GM23248 (cell line): ENCODE measurements at regions not wholly inside any gene's neighbourhood (a gene's known extent, or its start where the extent isn't known, plus 50 kb on each side); places are given as distances from the start of the nearest gene placed in this dataset.

Experiments used
- DNase-seq: peaks from one replicate; pipeline ENCODE4 v3.0.0-alpha.2; 2015
- H2AFZ ChIP-seq: fragments of 200-600 bp; sonication (generic); 2 replicates; pipeline ENCODE4 v1.6.1; 2016; ENCODE audit warnings: antibody characterized with exemption
- H3F3A ChIP-seq: fragments of 200-600 bp; sonication (generic); 2 replicates; pipeline ENCODE4 v1.6.1; 2016; ENCODE audit warnings: mild to moderate bottlenecking, antibody characterized with exemption, mixed run types; ENCODE audit not compliant: insufficient read depth
- H3K27ac ChIP-seq: fragments of 200-600 bp; sonication (generic); 2 replicates; pipeline ENCODE4 v1.5.1; 2016; ENCODE audit warnings: mild to moderate bottlenecking
- H3K27me3 ChIP-seq: fragments of 200-600 bp; sonication (generic); replicated peaks from 2 replicates; pipeline ENCODE4 v1.6.1; 2016; ENCODE audit warnings: mild to moderate bottlenecking; ENCODE audit not compliant: insufficient read depth
- H3K36me3 ChIP-seq: fragments of 200-600 bp; sonication (generic); 2 replicates; pipeline ENCODE4 v1.6.1; 2016; ENCODE audit warnings: low read depth, mild to moderate bottlenecking
- H3K4me1 ChIP-seq: fragments of 200-600 bp; sonication (generic); 2 replicates; pipeline ENCODE4 v1.6.1; 2016; ENCODE audit warnings: mild to moderate bottlenecking; ENCODE audit not compliant: insufficient read depth
- H3K4me2 ChIP-seq: fragments of 200-600 bp; sonication (generic); one replicate; pipeline ENCODE4 v1.6.1; 2016; ENCODE audit warnings: mild to moderate bottlenecking; ENCODE audit not compliant: unreplicated experiment
- H3K4me3 ChIP-seq: fragments of 200-600 bp; sonication (generic); 2 replicates; pipeline ENCODE4 v1.5.1; 2016; ENCODE audit warnings: mild to moderate bottlenecking
- H3K79me2 ChIP-seq: fragments of 200-600 bp; sonication (generic); 2 replicates; pipeline ENCODE4 v1.6.1; 2016; ENCODE audit warnings: mild to moderate bottlenecking; ENCODE audit not compliant: insufficient read depth
- H3K9ac ChIP-seq: fragments of 200-600 bp; sonication (generic); 2 replicates; pipeline ENCODE4 v1.6.1; 2016; ENCODE audit warnings: mild to moderate bottlenecking
- H3K9me2 ChIP-seq: fragments of 200-600 bp; sonication (generic); 2 replicates; pipeline ENCODE4 v1.6.1; 2016; ENCODE audit warnings: mixed run types, mild to moderate bottlenecking, moderate library complexity; ENCODE audit not compliant: insufficient read depth
- H3K9me3 ChIP-seq: fragments of 200-600 bp; sonication (generic); one replicate; pipeline ENCODE4 v1.6.1; 2017; ENCODE audit warnings: low read depth
- H4K20me1 ChIP-seq: fragments of 200-600 bp; sonication (generic); 2 replicates; pipeline ENCODE4 v1.6.0; 2016; ENCODE audit not compliant: insufficient read depth
- EZH2 ChIP-seq: fragments of 200-600 bp; sonication (generic); IDR thresholded peaks from 2 replicates; pipeline ENCODE4 v1.6.1; 2018; ENCODE audit warnings: antibody characterized with exemption, mild to moderate bottlenecking; ENCODE audit not compliant: insufficient read depth, poor library complexity, severe bottlenecking
- EZH2phosphoT487 ChIP-seq: fragments of 200-600 bp; sonication (generic); IDR thresholded peaks from 2 replicates; pipeline ENCODE4 v1.6.1; 2018; ENCODE audit warnings: antibody characterized with exemption, moderate library complexity, mild to moderate bottlenecking, low read depth; ENCODE audit not compliant: insufficient read depth
- WGBS, 2 experiments: methylation state at CpG; one replicate each; pipeline ENCODE4 v1.1.6; 2015 to 2017; ENCODE audit warnings: low lambda C conversion rate in 2 of 2, low coverage in 1 of 2; ENCODE audit errors: missing lambda C conversion rate in 2 of 2; 5-methylcytosine and 5-hydroxymethylcytosine counted together
- in situ Hi-C: fragments of 300-500 bp; cut with MboI; formaldehyde crosslinking; loops from 2 replicates; pipeline ENCODE4 v1.15.0; 2020

DNA sequence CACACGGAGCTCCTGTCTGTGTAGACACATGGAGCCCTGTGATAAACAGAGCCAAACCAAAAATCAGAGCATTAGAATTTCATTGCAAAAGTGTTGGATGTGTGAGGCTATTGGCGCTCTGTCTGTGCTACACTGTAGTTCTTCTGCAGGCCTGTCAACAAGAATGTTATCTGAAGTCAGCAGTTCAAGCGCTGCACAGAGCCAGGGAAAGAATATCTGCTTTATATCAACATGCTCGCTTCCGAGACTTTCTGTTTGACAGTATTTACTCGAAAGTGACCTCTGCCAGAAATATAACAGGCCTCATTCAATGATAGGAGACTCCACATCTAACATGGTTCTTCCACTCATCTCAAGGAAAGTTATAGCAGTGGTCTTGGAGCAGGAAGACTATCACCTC is 118.3 kb downstream of the CCER1 start:
- WGBS, 2 experiments: 56 to 70% methylated on average over 6 of the region's 6 CpGs

DNA sequence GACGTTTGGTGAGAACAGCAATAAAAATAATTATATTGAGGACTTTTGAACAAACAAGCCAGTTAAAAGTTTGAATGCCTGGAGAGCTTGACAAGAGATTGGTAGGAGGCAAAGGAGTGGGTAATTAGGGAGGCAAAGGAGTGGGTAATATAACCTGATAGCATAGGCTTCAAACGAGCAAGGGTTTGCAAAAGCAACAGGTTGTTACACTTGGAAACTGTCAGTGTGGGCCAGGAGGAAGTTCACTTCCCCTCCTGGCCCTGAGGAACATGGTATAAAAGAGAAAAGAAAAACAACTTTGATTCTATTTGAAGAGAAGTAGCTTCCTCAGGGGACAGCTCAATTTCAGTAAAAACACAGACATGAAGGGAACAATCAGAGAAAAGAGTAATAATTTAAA is 121.7 kb downstream of the CCER1 start:
- no peaks in the 10 kb centered on the region for H3K4me1 ChIP-seq
- in situ Hi-C loops: no loop called here
- no peaks in the 10 kb centered on the region for H3K79me2 ChIP-seq
- no peaks in the 10 kb centered on the region for H3K36me3 ChIP-seq
- no peak overlapping the region for H3K27ac ChIP-seq
- no peaks in the 10 kb centered on the region for H3K9me3 ChIP-seq
- no peak overlapping the region for H3K4me3 ChIP-seq
- 48 to 50% methylated on average over 2 of the region's 2 CpGs for whole genome bisulfite sequencing, 2 experiments
- H3K9me2 ChIP-seq: peaks cover 2% of the 10 kb centered on the region; the same call in 1 of the 2 replicates
- H3F3A ChIP-seq: no peaks in the 10 kb centered on the region
- TF ChIP-seq EZH2: no peak
- no peak for TF ChIP-seq EZH2phosphoT487
- H3K4me2 ChIP-seq: no peak overlapping the region
- DNase-seq: no peak
- H4K20me1 ChIP-seq: no peaks in the 10 kb centered on the region
- no peak overlapping the region for H2AFZ ChIP-seq
- no peak overlapping the region for H3K9ac ChIP-seq
- H3K27me3 ChIP-seq: no peaks in the 10 kb centered on the region

More for the DNA sequence above, 118.3 kb downstream of the CCER1 start:
- Histone ChIP-seq H4K20me1 (no peaks in the 10 kb centered on the region), H3K4me3 (no peak overlapping the region), H3K9me2 (no peaks in the 10 kb centered on the region), H3K27ac (no peak overlapping the region), H3K9ac (no peak overlapping the region), H3K9me3 (no peaks in the 10 kb centered on the region), H2AFZ (no peak overlapping the region), H3F3A (no peaks in the 10 kb centered on the region), H3K27me3 (no peaks in the 10 kb centered on the region), H3K4me2 (no peak overlapping the region), H3K79me2 (no peaks in the 10 kb centered on the region), H3K4me1 (no peaks in the 10 kb centered on the region), H3K36me3 (no peaks in the 10 kb centered on the region)
- TF ChIP-seq EZH2phosphoT487 (no peak), EZH2 (no peak)
- in situ Hi-C loops: no loop called here
- no peak for DNase-seq

DNA sequence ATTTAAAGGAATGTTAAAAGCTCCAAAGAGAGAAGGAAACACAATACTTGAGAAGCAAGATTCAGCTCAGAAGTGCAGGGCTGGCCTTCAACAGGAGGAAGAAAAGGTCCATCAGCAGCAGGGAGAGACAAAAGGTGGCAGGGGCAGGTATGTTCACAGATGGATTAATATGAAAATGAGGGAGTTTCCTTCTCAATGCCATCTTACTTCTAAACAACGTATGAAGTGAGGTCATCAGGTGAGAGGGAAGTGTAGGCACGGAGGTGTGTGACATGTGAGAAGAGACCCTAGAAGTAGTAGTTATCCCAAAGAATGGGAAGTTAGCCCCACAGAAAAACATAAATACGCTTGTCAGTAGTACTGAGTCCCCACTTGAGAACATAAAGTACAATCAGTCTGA is 122.5 kb downstream of the CCER1 start:
- Histone ChIP-seq H3K4me1 (no peaks in the 10 kb centered on the region), H3K79me2 (no peaks in the 10 kb centered on the region), H3K36me3 (no peaks in the 10 kb centered on the region), H2AFZ (no peak overlapping the region), H3K27ac (no peak overlapping the region), H3K4me2 (no peak overlapping the region), H3K4me3 (no peak overlapping the region), H4K20me1 (no peaks in the 10 kb centered on the region), H3K27me3 (no peaks in the 10 kb centered on the region), H3K9me2 (peaks cover 2% of the 10 kb centered on the region; the same call in 1 of the 2 replicates), H3F3A (no peaks in the 10 kb centered on the region), H3K9ac (no peak overlapping the region), H3K9me3 (no peaks in the 10 kb centered on the region)
- 85 to 86% methylated on average over 3 of the region's 3 CpGs for WGBS, 2 experiments
- in situ Hi-C loops: no loop called here
- no peak for DNase-seq
- TF ChIP-seq EZH2phosphoT487 (no peak), EZH2 (no peak)

DNA sequence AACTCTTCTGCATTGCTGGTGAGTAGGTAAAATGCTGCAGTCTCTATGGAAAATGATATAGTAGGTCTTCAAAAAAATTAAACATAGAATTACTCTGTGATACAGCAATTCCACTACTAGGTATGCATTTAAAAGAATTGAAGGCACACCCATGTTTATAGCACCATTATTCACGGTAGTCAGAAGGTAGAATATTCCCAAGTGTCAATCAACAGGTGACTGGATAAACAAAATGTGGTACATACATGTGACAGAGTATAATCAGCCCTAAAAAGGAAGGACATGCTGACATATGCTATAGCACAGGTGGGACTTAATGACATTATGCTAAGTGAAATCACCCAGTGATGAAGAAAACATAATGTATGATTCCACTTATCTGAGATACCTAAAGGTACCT is 123.3 kb downstream of the CCER1 start:
- no peaks in the 10 kb centered on the region for H3F3A ChIP-seq
- no peaks in the 10 kb centered on the region for H3K79me2 ChIP-seq
- no peak overlapping the region for H3K9ac ChIP-seq
- in situ Hi-C loops: no loop called here
- TF ChIP-seq EZH2phosphoT487 (no peak), EZH2 (no peak)
- 69 to 74% methylated on average over 1 of the region's 1 CpG for WGBS, 2 experiments
- H3K9me2 ChIP-seq: peaks cover 2% of the 10 kb centered on the region; the same call in 1 of the 2 replicates
- no peak for DNase-seq
- no peak overlapping the region for H3K27ac ChIP-seq
- no peaks in the 10 kb centered on the region for H3K27me3 ChIP-seq
- H3K9me3 ChIP-seq: no peaks in the 10 kb centered on the region
- no peaks in the 10 kb centered on the region for H3K36me3 ChIP-seq
- no peaks in the 10 kb centered on the region for H4K20me1 ChIP-seq
- no peak overlapping the region for H3K4me3 ChIP-seq
- no peak overlapping the region for H2AFZ ChIP-seq
- no peak overlapping the region for H3K4me2 ChIP-seq
- H3K4me1 ChIP-seq: no peaks in the 10 kb centered on the region

DNA sequence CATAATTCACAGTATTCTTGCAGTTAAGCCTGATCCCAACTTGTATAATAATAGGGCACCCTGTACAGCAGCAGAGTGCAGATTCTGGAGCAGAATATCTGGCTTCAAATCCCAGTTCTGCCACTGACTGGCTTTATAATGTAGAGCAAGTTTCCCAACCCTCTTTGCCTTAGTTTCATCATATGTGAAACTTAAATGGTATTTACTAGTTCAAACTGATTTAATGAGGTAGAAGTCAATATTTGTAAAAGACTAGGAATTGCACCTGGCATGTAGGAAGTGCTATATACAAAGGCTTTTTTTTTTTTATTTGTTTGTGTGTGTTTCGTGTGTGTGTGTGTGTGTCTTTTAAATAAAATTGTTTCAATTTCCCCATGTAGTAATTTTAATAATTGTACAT is 125.9 kb downstream of the CCER1 start:
- H3F3A ChIP-seq: no peaks in the 10 kb centered on the region
- H3K9ac ChIP-seq: no peak overlapping the region
- no peaks in the 10 kb centered on the region for H3K4me1 ChIP-seq
- no peaks in the 10 kb centered on the region for H3K36me3 ChIP-seq
- no peaks in the 10 kb centered on the region for H3K79me2 ChIP-seq
- H3K9me3 ChIP-seq: no peaks in the 10 kb centered on the region
- TF ChIP-seq EZH2: no peak
- TF ChIP-seq EZH2phosphoT487: no peak
- H3K4me3 ChIP-seq: no peak overlapping the region
- no peak for DNase-seq
- H3K27me3 ChIP-seq: no peaks in the 10 kb centered on the region
- H3K27ac ChIP-seq: no peak overlapping the region
- WGBS, 2 experiments: 56 to 62% methylated on average over 1 of the region's 1 CpG
- in situ Hi-C loops: no loop called here
- no peak overlapping the region for H2AFZ ChIP-seq
- H3K4me2 ChIP-seq: no peak overlapping the region
- peaks cover 2% of the 10 kb centered on the region; the same call in 1 of the 2 replicates for H3K9me2 ChIP-seq
- no peaks in the 10 kb centered on the region for H4K20me1 ChIP-seq
